GM18517 (cell line): ENCODE measurements at regions not wholly inside any gene's neighbourhood (a gene's known extent, or its start where the extent isn't known, plus 50 kb on each side); places are given as distances from the start of the nearest gene placed in this dataset.
"Not testable (repeated sequence)": the region's sequence is repeated elsewhere in the genome, so short reads cannot be mapped to it uniquely, and the experiment has no call there.

ENCODE experiments used
- ATAC-seq: cut with Tn5 transposase; IDR thresholded peaks from one replicate; pipeline ENCODE4 v1.9.1; 2021; ENCODE audit warnings: mild to moderate bottlenecking, moderate library complexity; ENCODE audit not compliant: unreplicated experiment

DNA sequence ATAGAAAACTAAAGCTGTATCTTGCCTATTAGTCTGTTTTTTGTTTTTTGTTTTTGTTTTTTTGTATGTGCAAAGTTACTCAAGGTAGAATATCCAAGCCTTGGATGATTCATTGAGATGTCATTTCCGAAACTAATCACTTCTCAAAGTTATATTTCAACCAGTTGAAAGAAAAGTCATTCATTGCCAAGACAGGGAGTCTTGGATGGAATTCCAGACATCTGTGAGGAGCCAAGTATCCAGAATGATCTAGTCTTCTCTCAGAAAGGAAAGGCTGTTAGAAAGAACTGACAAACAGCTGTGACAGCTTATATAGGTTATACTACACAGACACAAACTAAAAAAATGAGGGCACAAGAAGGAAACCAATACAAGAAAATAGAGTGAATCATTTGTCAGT, 141.1 kb upstream of the NDST3 start:
- ATAC-seq, result no peak

DNA sequence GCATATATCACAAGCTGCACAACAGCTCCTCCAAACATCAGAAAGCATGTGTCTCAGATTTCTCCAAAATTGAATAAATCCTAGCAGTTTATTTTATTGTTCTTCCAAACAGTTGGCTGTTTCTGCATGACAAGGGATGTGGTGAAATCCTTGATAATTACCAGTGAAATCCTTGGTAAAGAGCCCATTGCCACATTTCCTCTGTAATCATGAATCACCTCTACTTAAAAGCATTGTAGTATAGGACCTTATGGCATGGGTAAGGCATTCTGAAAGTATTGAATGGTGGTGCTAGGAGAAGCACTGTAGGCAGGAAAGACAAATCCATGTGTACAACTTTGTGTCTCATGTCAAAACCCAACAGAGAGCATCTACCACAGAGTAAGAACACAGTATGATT, 135.8 kb upstream of the NDST3 start:
- ATAC-seq, result no peak

DNA sequence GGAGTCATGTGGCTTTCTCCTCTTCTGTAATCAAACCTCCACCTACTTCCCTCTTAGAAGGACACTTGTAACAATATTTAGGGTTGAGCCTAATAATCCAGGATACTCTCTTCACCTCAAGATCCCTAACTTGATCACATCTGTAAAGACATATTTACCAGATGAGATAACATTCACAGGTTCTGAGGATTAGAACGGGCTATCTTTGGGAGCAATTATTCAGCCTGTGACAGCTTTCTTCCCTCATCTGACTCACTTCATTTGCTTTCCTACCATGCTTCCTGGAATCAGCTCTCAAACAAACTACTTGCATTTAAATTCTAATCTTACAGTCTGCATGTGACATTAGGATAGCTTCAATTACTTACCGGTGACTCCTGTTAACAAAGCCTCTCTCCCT, 133.5 kb upstream of the NDST3 start:
- ATAC-seq, result no peak

DNA sequence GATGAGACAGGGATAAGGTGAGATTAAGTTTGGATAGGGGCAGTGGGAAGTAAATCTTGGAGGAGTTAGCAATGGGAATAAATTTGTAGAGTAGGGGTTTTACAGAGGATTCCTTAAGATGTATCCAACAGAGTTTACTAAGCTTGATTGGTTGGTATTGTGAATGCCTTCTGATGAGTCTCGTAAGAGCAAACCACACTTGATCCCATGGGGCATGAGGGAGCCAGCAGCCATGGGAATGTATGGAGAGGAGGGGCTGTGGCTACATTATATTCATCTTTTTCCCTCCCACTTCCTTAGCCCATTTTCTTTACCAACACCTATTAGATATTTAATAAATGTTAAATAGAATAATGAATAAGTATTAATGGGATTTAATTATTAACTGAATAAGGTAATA, 126.6 kb upstream of the NDST3 start:
- ATAC-seq, result no peak

DNA sequence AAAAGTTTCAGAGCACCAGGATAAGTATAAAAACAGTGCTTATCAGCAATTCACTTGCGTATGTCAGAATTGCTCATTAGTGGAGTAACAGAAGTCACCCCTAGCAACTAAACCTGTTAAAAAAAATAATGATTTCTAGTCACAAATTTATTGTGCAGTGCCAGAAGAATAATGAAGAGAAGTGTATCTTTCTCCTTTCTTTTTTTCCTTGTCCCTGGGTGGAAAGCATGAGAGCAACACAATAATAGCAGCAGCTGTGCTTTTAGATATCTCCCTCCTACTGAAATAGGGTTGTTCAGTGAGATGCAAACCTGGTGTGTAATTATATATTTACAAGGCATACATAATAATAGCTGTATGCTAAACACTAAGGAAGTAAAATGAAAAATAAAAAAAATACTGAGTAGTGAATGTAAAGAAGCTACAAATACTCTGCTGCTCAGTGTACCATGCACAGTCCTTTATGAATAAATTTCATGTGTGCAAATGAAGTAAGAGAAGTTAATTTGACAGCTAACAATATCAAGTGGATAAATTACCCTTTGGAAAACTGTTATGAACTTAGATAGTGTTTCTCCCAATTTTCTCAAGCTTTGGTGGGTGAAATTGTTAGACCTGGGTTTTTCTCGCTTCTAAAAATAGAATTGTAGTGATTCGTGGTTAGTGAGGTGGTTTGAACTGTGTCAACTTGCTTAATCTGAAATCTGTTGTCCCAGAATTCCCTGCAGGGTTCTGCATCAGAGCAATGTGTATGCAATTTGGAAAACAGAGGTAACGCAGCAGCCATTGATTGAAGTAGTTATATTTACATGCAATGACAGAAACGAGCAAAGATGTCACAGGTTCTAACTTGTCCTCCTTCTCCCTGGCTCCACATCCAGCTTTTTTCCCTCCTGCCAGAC, 125.7 kb upstream of the NDST3 start:
- ATAC-seq, result no peak

DNA sequence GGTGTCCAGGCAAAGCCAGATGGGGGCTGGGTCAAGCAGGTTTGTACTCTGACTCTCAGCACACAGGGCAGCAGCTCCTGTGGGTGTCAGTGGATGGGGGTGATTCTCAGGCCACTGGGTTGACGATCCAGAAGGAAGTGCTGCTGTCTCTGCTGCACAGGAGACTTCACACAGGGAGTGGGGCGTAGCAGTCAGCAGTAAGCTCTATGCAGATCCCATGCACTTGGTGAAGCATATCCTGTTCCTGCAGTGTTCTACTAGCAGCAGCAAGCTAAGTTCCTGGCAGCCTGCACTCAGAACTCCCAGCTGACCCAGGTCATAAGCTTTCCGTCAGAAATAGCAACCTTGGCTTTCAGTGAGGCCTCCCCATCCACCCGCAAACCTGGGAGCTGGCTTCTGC, 117.6 kb upstream of the NDST3 start:
- ATAC-seq, result no peak

DNA sequence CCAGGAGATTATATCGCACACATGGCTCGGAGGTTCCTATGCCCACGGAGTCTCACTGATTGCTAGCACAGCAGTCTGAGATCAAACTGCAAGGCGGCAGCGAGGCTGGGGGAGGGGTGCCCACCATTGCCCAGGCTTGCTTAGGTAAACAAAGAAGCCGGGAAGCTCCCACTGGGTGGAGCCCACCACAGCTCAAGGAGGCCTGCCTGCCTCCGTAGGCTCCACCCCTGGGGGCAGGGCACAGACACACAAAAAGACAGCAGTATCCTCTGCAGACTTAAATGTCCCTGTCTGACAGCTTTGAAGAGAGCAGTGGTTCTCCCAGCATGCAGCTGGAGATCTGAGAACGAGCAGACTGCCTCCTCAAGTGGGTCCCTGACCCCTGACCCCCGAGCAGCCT, 112.0 kb upstream of the NDST3 start:
- not testable (repeated sequence) for ATAC-seq

DNA sequence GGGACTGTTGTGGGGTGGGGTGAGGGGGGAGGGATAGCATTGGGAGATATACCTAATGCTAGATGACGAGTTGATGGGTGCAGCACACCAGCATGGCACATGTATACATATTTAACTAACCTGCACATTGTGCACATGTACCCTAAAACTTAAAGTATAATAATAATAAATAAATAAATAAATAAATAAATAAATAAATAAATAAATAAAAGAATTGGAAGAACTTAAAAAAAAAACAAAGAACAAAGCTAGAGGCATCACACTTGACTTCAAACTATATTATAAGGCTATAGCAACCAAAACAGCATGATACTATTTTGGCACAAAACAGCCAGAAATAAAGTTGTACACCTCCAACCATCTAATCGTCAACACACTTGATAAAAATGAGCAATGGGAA, 106.5 kb upstream of the NDST3 start:
- ATAC-seq, result not testable (repeated sequence)

DNA sequence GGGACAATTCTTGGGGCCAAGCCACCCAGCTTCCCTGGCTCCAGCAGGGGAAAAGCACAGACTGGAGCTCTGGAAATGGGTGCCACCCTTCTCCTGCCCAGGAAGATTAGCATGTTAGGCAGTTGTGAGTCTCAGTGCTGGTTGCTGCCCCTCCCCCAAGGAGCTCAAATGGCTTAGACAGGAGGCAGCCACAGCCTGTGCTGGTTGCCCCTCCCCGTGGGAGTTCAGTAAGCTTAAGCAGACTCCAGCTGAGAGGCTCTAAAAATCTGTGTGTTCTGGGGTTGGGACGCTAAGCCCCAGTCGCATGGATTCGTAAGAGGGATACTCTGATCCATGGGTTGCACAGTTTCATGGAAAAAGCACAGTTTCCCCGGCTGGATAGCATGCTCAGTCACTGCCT, 92.7 kb upstream of the NDST3 start:
- ATAC-seq, result no peak

DNA sequence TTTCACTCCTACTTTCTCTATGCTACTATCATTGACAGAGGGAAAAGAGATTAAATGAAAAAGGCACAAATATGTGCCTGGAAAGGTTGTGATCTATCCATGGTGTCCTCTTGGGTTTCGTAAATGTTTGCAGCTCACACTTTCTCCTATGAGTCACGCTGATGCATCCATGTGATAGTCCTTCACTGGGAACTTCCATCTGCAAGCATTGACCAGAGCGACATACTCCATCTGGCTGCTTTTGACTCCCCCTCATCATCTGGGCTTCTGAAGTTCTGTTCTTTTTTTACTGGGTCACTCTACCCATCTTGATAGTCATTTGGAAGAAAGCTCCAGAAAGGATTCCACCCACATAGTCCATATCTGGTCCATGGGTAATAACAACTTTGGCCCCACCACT, 84.7 kb upstream of the NDST3 start:
- no peak for ATAC-seq

DNA sequence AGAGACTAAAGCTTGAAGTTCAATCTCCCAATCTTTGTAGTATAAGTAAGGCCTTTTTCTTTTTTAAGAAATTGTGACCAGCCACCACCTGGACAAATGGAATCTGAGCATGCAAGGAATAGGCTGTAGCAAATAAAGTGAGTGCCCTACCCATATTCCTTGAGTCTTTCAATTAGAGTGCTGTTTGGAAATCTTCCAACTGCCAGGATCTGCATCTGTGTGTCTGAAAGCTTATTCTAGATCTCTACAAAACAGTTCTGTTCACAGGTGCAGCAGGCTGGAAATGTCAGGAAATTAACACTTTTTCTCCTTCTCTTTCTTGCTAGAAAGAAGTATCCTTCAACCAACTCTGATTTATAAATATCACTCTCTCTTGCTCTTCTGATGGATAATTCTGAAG, 76.7 kb upstream of the NDST3 start:
- ATAC-seq, result no peak

DNA sequence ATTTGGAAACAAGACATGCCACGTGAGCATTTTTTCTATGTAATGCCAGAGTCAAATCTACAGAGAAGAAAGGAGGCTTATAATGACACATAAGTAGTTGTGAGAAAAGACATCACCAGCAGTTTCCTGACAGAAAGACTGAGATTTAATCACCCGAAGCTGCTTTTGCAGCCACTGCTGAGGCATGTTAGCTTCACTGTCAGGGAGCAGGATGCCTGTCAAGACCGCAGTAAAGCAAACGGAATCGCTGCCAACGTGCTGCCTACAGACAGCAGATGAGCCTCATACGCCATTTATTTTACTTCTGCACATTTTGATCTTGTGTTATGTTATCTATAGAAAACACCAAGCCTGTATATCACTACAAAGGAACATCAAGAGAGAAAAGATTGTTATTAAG, 68.7 kb upstream of the NDST3 start:
- no peak for ATAC-seq

DNA sequence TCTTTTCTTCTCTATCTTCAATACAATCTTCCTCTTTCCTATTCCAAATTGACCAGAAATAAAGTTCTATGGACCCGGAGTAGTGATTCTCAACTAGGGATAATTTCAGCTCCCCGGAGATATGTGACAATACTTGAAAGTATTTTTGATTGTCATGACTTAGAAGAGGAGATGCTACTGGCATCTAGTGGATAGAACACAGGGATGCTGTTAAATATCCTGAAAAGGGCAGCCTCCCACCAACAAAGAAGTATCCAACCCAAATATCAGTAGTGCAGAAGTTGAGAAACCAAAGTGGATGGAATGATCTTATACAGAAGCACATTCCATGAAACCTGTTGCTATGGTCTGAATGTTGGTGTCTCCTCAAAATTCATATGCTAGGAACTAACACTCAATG, 65.7 kb upstream of the NDST3 start:
- no peak for ATAC-seq

DNA sequence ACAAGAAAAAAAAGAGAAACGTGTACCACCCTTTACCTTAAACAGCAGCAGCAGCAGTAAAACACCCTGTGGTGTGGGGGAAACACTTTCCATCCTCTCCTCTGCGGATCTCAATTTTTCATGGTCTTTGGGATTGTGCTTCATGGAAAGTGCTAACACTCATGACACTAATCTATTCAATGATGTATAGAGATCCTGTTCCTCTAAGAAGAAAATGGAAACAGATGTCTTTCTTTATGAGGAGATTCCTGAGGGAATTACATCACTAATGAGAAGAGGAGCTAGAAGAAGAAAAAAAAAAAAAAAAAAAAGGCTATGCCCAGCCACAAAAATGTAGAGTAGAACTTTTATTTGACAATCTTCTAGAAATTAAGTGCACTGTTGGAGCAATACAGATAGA, 62.9 kb upstream of the NDST3 start:
- no peak for ATAC-seq

DNA sequence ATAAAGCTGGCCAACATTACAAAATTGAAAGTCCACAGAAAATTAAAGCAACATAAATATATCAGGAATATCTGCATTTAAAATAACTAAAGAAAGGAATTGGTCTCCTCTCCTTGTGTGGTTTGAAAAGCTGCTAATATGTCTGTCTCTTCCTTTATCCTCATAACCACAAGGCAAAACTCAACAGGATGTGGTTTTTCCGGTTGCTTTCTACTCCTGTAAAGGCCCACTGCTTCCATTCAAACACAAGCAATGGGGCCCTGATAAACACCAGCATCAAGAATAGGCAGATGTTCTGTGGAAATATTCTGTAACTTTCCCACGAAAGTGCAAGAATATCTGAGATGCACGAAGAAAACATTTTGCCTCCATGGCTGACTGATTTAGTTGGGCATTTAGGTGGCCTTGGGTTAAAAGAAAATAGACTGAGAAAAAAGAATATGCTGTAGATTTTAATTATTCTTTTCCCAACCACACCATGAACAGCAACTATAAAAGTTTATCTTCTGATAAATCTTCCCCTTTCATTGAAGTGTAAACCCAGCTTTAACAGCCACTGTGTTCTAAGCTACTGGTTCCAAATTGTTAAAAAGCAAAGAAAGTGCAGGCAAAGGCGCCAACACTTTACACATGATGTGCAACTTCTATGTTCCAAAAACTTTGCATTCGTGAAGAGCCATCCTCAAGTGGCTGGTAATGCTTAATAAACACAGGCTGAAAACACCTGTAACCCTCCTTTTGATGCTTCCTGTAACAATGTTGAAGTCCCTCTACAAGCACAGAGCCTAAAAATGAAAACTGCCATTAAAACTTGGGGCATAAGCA, 50.5 kb upstream of the NDST3 start:
- ATAC-seq, result no peak

DNA sequence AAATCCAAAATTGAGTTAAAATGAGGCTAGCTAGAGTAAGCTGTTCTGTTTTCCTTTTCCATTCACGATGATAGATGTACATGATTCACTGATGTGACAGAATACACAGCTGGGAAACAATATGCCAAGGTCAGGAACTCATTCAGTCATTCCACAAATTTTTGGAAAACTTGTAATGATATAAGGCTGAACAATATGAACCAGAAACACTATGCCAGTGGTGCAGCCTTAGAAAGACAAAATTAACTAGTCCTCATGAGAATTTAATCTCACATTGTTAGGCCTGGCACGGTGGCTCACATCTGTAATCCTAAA, 50.0 kb upstream of the NDST3 start:
- ATAC-seq, result no peak
